Choroid plexus epithelial cell (primary cell): ENCODE measurements at regions not wholly inside any gene's neighbourhood (a gene's known extent, or its start where the extent isn't known, plus 50 kb on each side); places are given as distances from the start of the nearest gene placed in this dataset.

ENCODE experiments used
- DNase-seq: peaks from one replicate; pipeline ENCODE4 v3.0.0-alpha.2; 2010; ENCODE audit warnings: low read depth
- H3K4me3 ChIP-seq: 2 replicates; pipeline ENCODE4 v1.5.1; 2011; ENCODE audit warnings: low read depth, mild to moderate bottlenecking, control low read depth, low read length, moderate library complexity
- TF ChIP-seq, protein P1 (sequence below): conservative IDR thresholded peaks from 2 replicates; pipeline ENCODE4 v1.5.1; 2011; ENCODE audit warnings: low read depth, mild to moderate bottlenecking, control low read depth, inconsistent platforms, low read length, moderate library complexity

DNA sequence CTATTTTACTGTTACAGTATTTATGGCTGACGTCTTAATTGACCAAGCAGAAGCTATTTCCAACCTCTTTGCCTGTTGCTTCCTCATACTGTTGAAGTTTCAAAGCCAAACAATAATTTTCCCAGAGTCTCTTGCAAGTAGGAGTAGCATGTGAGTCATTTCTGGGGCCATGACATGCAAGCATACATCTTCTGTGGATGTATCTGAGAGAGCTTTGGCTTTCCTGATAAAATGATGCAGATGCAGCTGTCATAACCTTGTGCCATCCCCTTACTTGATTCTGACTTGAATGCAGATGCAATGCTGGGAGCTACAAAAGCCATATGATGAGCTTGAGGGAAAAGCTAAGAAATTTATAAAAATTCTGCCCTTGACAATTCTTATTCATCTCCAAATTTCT, 243.1 kb upstream of the TENM4 start:
- no peak for DNase-seq
- no peak overlapping the region for H3K4me3 ChIP-seq
- TF ChIP-seq, protein P1, sequence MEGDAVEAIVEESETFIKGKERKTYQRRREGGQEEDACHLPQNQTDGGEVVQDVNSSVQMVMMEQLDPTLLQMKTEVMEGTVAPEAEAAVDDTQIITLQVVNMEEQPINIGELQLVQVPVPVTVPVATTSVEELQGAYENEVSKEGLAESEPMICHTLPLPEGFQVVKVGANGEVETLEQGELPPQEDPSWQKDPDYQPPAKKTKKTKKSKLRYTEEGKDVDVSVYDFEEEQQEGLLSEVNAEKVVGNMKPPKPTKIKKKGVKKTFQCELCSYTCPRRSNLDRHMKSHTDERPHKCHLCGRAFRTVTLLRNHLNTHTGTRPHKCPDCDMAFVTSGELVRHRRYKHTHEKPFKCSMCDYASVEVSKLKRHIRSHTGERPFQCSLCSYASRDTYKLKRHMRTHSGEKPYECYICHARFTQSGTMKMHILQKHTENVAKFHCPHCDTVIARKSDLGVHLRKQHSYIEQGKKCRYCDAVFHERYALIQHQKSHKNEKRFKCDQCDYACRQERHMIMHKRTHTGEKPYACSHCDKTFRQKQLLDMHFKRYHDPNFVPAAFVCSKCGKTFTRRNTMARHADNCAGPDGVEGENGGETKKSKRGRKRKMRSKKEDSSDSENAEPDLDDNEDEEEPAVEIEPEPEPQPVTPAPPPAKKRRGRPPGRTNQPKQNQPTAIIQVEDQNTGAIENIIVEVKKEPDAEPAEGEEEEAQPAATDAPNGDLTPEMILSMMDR = no peak

DNA sequence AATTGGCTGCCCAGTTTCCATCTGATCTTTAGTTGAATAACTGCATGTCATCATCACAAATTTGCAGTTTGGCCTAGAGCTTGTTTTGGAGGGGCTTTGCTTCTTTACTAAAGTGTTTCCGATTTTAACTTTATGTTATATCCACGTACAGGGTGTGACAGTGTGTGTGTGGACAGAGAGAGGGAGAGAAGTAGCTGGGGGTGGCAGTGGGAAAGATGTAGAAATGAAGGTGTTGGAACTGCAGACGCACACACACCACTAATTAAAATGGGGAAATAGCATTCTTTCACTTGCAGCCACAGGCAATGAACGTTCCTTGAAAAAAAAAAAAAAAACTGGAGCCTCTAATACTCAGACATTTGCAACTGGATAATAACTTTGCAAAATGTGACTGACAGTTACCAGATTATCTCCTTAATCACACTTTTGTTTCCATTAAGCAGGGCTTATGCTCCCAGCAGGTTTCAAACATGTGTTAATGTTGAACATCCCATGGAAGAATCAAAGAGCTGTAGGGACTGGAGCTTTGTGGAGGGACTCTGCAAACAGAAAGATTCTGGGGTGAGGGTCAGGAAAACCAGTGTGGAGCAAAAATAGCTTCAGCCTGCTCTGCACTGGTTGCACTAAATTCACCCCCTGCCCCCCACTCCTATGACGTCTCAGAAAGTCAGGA, 238.1 kb upstream of the TENM4 start:
- no peak overlapping the region for H3K4me3 ChIP-seq
- no peak for DNase-seq
- TF ChIP-seq, protein P1 = no peak

DNA sequence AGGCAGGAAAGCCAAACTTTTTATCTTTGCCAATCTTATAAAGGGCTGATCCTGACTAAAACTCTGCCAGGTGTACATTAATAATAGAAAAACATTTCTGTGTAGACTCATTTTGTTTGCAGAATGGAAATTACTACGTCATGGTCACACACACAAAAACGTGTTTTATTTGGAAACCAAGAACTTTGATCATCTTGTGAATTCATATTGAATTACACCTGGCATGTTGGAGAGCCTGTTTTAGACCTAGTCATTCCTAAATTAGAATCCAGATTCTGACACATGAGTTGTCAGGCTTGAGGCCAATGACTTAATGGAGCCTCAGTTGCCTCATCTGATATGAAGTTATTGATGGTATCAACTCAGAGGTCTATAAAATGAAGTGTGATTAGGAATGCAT, 235.6 kb upstream of the TENM4 start:
- TF ChIP-seq, protein P1 = no peak
- H3K4me3 ChIP-seq = no peak overlapping the region
- DNase-seq = no peak

DNA sequence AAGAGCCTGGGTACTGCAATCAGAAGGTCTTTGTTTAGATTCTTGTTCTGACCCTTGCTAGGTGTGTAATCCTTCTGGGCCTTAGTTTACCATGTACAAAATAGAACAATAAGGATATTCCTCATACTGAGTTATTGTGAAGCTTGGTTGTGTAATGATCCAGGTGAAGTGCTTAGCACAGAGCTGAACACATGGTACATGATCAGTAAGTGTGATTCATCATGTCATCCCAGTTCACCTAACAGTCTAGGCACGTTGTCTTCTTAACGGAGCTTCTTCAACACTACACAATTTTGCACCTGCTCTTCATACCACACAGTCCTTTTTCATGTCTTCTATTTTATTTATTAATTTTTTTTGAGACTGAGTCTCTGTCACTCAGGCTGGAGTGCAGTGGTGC, 234.3 kb upstream of the TENM4 start:
- no peak for DNase-seq
- no peak overlapping the region for H3K4me3 ChIP-seq
- TF ChIP-seq, protein P1 = no peak

DNA sequence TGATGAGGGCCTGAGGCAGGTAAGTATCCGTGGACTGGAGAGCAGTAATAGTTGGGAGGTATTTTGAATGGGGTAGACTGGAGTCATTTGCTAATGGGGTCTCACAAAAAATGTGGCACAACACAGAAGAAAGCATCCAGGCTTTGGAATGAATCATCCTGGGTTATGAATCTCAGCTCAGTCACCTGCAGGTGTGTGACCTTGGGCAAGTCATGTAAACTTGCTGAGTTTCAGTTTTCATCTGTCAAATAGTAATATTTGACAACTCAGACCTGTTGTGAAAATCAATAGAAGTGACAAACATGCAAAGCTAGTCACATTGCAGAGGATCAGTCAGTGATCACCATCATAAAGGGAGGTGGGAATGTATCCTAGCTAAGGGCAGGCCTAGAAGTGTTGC, 232.0 kb upstream of the TENM4 start:
- H3K4me3 ChIP-seq = no peak overlapping the region
- TF ChIP-seq, protein P1 = no peak
- DNase-seq = no peak

DNA sequence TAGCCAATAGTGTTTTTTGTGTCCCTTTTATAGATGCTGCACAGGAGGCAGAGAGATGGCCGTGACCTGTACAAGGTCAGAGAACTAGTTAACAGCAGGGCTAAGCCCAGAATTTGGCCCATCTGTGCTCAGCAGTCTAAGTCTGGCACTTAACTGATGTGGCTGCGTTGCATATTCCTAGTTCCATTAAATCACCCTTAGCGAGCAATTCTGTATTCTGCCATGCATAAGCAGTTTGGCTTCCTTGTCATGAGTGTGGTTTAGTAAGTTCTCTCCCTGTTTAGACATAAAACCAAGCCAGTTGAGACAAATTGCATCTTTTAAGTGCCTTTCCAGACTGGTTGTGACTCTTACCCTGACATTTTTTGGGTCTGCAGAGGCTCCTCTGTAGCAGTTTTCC, 230.6 kb upstream of the TENM4 start:
- no peak overlapping the region for H3K4me3 ChIP-seq
- no peak for DNase-seq
- TF ChIP-seq, protein P1 = no peak

DNA sequence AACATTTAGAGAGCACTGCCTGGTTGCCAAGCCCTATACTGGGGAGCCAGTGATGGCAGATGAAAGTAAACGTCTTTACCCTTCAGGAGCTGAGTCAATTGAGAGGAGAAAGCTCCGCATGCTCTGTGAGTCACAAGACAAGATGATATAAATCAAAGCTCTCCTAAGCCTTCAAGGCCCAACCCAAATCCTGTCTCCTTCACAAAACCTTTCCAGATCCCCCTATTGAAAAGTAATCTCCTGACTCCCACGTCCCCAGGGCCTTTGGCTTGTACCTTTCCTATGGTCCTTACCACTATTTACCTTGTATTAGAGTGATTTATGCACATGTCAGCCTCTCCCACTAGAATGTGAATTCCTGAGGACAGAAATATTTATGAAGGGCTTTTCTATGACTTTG, 230.1 kb upstream of the TENM4 start:
- H3K4me3 ChIP-seq = no peak overlapping the region
- TF ChIP-seq, protein P1 = no peak
- DNase-seq = no peak
